Gastrocnemius medialis (tissue), 4 donors: ENCODE measurements at regions not wholly inside any gene's neighbourhood (a gene's known extent, or its start where the extent isn't known, plus 50 kb on each side); places are given as distances from the start of the nearest gene placed in this dataset.

Experiments
- CTCF ChIP-seq, 5 experiments: fragments of 450-650 bp in 3 of 5; fragments of 200-600 bp in 2 of 5; sonication (generic) in 2 of 5; IDR thresholded peaks in 4 of 5; conservative IDR thresholded peaks in 1 of 5; 1 replicate in 4 of 5; 2 replicates in 1 of 5; pipeline ENCODE4 v1.5.1; 2016 to 2019; ENCODE audit warnings: antibody characterized with exemption in 5 of 5, mild to moderate bottlenecking in 3 of 5, moderate library complexity in 3 of 5
- POLR2A ChIP-seq, 2 donors: fragments of 450-650 bp; IDR thresholded peaks; one replicate each; pipeline ENCODE4 v1.6.1; 2017; ENCODE audit warnings: antibody characterized with exemption in 2 of 2, mild to moderate bottlenecking in 2 of 2, moderate library complexity in 2 of 2

GRCh38 chr4:165743422-165743821 lies 129.6 kb upstream of the TLL1 start:
- TF ChIP-seq CTCF (IDR thresholded peaks at IDR 0.05 in 4 of 5, conservative IDR thresholded peaks at IDR 0.05 in 1 of 5), result no peak
- no peak for TF ChIP-seq POLR2A (IDR thresholded peaks at IDR 0.05)
